ENCODE measurements at regions not wholly inside any gene's neighbourhood (a gene's known extent, or its start where the extent isn't known, plus 50 kb on each side); places are given as distances from the start of the nearest gene placed in this dataset.

DNA sequence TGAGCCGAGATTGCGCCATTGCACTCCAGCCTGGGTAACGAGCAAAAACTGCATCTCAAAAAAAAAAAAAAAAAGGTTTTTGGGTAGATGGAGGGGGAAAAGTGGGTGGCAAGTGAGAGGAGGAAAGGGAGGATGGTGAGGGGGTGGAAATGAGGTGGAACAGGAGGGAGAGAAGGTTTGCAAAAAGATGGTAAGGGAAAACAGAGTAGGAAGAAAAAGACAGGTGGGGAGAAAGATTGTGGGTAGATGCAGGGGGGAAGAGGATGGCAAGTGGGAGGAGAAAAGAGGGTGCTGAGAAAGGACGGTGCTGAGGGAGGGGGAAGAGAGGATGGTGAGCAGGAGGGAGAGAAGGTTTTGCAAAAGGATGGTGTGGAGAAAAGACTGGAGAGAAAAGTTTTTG, 57.8 kb upstream of the C1QTNF9B start:
- no peak overlapping the region for H3K4me3 ChIP-seq (ENCODE audit: low read depth, low read length)
- TF ChIP-seq, protein P1, sequence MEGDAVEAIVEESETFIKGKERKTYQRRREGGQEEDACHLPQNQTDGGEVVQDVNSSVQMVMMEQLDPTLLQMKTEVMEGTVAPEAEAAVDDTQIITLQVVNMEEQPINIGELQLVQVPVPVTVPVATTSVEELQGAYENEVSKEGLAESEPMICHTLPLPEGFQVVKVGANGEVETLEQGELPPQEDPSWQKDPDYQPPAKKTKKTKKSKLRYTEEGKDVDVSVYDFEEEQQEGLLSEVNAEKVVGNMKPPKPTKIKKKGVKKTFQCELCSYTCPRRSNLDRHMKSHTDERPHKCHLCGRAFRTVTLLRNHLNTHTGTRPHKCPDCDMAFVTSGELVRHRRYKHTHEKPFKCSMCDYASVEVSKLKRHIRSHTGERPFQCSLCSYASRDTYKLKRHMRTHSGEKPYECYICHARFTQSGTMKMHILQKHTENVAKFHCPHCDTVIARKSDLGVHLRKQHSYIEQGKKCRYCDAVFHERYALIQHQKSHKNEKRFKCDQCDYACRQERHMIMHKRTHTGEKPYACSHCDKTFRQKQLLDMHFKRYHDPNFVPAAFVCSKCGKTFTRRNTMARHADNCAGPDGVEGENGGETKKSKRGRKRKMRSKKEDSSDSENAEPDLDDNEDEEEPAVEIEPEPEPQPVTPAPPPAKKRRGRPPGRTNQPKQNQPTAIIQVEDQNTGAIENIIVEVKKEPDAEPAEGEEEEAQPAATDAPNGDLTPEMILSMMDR (IDR thresholded peaks at IDR 0.05; ENCODE audit: low read depth, low read length, missing control alignments) = no peak
- DNase-seq (ENCODE audit: low read depth) = no peak

DNA sequence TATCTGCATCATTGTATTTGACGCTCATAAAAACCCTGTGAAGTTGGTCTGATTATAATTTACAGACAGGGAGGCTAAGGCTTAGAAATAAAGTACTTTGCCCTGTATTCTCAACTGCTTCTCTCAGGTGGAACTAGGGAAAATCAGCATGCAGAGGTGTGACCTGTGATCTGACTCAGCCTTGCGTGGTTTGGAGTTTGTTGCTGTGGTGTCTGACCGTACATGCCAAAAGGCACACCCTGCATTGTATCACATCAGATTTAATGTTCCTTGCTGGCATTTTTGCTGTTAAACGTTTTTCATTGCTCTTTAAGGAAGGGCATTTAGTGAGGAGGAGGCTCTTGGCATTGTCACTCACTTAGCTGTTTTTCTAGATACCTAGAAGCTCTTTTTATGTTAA, 58.8 kb upstream of the C1QTNF9B start:
- TF ChIP-seq, protein P1 (IDR thresholded peaks at IDR 0.05; ENCODE audit: low read depth, low read length, missing control alignments) = no peak
- H3K4me3 ChIP-seq (ENCODE audit: low read depth, low read length) = no peak overlapping the region
- no peak for DNase-seq (ENCODE audit: low read depth)

DNA sequence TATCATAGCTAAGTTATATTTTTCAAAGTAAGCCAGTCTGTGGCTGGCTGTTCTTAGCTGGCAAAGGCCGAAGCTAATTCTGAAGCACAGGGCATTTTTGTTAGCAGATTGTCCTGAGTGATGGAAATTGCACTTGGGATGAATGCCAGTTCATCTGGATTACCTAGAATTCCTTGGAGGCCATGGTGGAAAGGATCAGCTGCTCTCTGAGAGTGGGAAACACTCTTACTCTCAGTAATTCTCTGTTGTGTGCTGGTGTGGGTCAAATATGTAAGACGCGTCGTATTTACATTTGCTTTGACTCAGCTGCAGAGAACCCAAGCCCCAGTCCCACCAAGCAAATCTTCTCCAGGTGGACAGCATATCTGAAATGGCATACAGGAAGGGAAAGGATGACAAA, 60.7 kb upstream of the C1QTNF9B start:
- TF ChIP-seq, protein P1 (IDR thresholded peaks at IDR 0.05; ENCODE audit: low read depth, low read length, missing control alignments) = no peak
- DNase-seq (ENCODE audit: low read depth) = no peak
- H3K4me3 ChIP-seq (ENCODE audit: low read depth, low read length) = no peak overlapping the region

DNA sequence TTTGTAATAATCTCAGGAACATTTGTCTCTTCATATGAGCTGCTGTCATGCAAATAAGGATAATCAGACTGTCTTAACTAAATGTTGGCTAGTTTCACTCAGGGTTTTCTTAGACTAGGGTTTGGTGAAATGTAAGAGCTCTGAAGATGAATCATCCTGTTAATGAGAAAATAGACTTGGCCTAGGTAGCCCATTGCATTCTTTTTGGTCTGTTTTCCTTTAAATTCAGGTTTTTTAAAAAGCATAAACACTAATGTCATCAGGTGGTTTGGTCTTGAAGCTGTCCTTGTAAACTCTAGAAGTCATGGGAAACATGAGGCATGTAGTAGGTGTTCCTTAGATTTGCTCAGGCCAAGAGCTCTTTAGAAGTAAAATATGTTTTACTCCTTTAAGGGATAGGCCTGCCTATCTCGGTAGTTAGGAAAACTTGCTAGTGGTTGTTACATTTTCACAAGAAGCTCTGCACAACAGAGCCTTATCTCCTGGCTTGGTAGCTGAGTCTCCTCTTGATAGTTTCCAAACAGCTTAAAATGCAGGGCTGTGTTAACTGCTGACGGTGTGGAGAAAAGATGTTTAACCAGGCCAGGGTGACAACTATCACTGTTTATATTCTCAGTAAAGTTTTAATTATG, 62.0 kb upstream of the C1QTNF9B start:
- H3K4me3 ChIP-seq (ENCODE audit: low read depth, low read length) = no peak overlapping the region
- TF ChIP-seq, protein P1 (IDR thresholded peaks at IDR 0.05; ENCODE audit: low read depth, low read length, missing control alignments) = no peak
- DNase-seq (ENCODE audit: low read depth) = no peak

DNA sequence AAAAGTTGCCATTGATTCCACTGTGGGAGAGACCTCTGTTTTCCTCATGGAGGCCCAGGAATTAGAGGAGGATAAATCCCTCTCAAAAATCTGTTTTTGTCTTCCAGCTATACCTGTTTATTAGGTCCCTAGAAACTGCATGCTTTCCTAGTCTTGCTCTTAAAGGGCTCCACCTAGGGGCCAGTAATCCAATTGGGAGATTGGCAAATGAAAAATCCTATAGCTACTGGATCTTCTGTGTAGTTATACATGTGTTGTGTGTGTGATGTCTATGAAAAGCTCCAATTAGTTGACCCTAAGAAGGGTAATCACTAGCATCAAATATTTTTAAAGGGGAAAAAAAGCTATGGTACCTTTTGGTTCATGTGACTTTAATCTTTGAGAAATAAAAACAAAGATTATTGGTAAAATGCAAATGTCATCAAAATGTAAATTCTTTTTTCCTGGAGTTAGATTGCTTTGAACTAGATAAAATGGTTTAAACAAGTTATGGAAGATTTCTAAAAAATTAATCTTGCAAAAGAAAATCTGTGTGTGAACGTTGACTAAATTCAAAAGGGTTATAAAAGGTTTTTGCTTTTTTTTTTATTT, 63.4 kb upstream of the C1QTNF9B start:
- DNase-seq (ENCODE audit: low read depth) = no peak
- no peak overlapping the region for H3K4me3 ChIP-seq (ENCODE audit: low read depth, low read length)
- TF ChIP-seq, protein P1 (IDR thresholded peaks at IDR 0.05; ENCODE audit: low read depth, low read length, missing control alignments) = peak; percentile 48

DNA sequence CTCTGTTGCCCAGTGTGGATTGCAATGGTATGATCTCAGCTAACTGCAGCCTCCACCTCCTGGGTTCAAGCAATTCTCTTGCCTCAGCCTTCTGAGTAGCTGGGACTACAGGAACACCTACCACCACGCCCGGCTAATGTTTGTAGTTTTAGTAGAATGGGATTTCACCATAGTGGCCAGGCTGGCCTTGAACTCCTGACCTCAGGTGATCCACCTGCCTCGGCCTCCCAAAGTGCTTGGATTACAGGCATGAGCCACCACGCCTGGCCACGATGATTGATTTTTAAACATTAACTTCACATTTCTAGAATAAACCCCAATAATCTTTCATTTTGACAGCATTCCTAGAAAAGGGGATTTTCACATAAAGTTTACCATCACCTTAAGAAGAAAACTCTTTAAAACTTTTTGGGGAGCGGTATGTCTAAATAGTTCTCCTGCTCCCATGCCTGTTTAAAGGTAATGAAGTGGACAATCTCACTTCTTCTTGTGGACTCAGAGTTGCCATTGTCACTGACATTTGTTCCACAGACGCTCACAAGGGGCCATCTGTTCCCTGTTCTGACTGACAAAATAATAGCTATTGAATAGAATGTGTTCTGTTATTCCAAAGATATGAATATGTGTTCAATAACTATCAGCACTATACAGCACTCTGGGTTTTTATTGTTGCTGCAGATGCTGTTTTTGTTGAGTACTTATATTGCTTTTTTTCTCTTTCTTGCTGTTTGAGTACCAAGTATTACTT, 66.1 kb upstream of the C1QTNF9B start:
- no peak overlapping the region for H3K4me3 ChIP-seq (ENCODE audit: low read depth, low read length)
- DNase-seq (ENCODE audit: low read depth) = no peak
- TF ChIP-seq, protein P1 (IDR thresholded peaks at IDR 0.05; ENCODE audit: low read depth, low read length, missing control alignments) = no peak

All from GM12864 (cell line).